Gastrocnemius medialis (tissue), 4 donors: ENCODE measurements at regions not wholly inside any gene's neighbourhood (a gene's known extent, or its start where the extent isn't known, plus 50 kb on each side); places are given as distances from the start of the nearest gene placed in this dataset.

ENCODE experiments used
- CTCF ChIP-seq, 5 experiments: fragments of 450-650 bp in 3 of 5; fragments of 200-600 bp in 2 of 5; sonication (generic) in 2 of 5; IDR thresholded peaks in 4 of 5; conservative IDR thresholded peaks in 1 of 5; 1 replicate in 4 of 5; 2 replicates in 1 of 5; pipeline ENCODE4 v1.5.1; 2016 to 2019; ENCODE audit warnings: antibody characterized with exemption in 5 of 5, mild to moderate bottlenecking in 3 of 5, moderate library complexity in 3 of 5
- POLR2A ChIP-seq, 2 donors: fragments of 450-650 bp; IDR thresholded peaks; one replicate each; pipeline ENCODE4 v1.6.1; 2017; ENCODE audit warnings: antibody characterized with exemption in 2 of 2, mild to moderate bottlenecking in 2 of 2, moderate library complexity in 2 of 2

GRCh38 chr1:8113262-8114220 lies 87.4 kb upstream of the ERRFI1 start:
- TF ChIP-seq CTCF (IDR thresholded peaks at IDR 0.05 in 4 of 5, conservative IDR thresholded peaks at IDR 0.05 in 1 of 5) (no peak), POLR2A (IDR thresholded peaks at IDR 0.05) (no peak)
